Motor neuron (in vitro differentiated cells): ENCODE measurements at regions not wholly inside any gene's neighbourhood (a gene's known extent, or its start where the extent isn't known, plus 50 kb on each side); places are given as distances from the start of the nearest gene placed in this dataset.
"Not testable (repeated sequence)": the region's sequence is repeated elsewhere in the genome, so short reads cannot be mapped to it uniquely, and the experiment has no call there.

ENCODE experiments used
- ATAC-seq, 8 experiments: fragments of 200-7000 bp; cut with Tn5 transposase; replicated peaks in 6 of 8; 2 replicates each; pipeline ENCODE4 v1.8.0; 2021; ENCODE audit warnings: mild to moderate bottlenecking in 8 of 8, moderate library complexity in 8 of 8
- H3K27ac ChIP-seq, 2 donors: fragments of 250-450 bp; sonication (Bioruptor Pico); 2 replicates each; pipeline ENCODE4 v1.9.0; 2021; ENCODE audit warnings: antibody characterized with exemption in 2 of 2, mild to moderate bottlenecking in 2 of 2, moderate library complexity in 1 of 2
- H3K4me1 ChIP-seq, 2 donors: fragments of 250-450 bp; sonication (Bioruptor Pico); replicated peaks in 1 of 2; 2 replicates each; pipeline ENCODE4 v1.6.1; 2021; ENCODE audit warnings: antibody characterized with exemption in 2 of 2, mild to moderate bottlenecking in 2 of 2, moderate library complexity in 1 of 2
- H3K4me3 ChIP-seq, 5 donors: fragments of 250-450 bp; sonication (Bioruptor Pico); 2 replicates each; pipeline ENCODE4 v1.9.0; 2021; ENCODE audit warnings: antibody characterized with exemption in 5 of 5, mild to moderate bottlenecking in 5 of 5, moderate library complexity in 4 of 5
- WGBS, 10 experiments: fragments of 450-650 bp; shearing (Covaris generic); methylation state at CpG; one replicate each; pipeline ENCODE4 v1.0.0; 2022; 5-methylcytosine and 5-hydroxymethylcytosine counted together
- in situ Hi-C, 9 experiments: fragments of 400-800 bp; cut with MboI; loops; one replicate each; pipeline ENCODE4 v1.15.0; 2021; ENCODE audit warnings: low sequenced_read_pairs in 9 of 9, low pct_unique_long_range_greater_than_20kb in 2 of 9; ENCODE audit not compliant: unreplicated experiment in 9 of 9

DNA sequence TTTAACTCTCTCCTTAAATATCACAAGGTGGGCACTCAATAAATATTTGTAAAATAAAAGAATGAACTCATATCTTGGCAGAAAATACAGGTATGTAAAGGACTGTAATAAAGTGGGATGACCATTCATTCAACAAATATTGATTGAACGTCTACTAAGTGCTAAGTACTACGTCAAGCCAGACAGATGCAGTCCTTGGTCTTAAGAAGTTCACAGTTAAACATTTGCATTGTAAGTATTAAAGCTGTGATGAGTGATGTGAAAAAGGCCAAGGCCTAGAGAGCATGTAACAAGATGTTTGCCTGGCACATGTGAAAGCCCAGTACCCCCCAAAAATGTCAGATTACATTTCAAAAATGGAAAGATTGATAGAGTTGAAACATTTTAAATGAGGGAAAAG is 130.1 kb upstream of the TMEM170B start:
- ATAC-seq = no peak
- WGBS, 10 experiments = 61 to 100% (median 83%) methylated on average over 1 to 2 of the region's 2 CpGs; no CpG with 5 or more reads in 2 of the 10 experiments
- Histone ChIP-seq H3K27ac (no peak overlapping the region), H3K4me3 (no peak overlapping the region), H3K4me1 (no peaks in the 10 kb centered on the region)
- in situ Hi-C loops = no loop called here

DNA sequence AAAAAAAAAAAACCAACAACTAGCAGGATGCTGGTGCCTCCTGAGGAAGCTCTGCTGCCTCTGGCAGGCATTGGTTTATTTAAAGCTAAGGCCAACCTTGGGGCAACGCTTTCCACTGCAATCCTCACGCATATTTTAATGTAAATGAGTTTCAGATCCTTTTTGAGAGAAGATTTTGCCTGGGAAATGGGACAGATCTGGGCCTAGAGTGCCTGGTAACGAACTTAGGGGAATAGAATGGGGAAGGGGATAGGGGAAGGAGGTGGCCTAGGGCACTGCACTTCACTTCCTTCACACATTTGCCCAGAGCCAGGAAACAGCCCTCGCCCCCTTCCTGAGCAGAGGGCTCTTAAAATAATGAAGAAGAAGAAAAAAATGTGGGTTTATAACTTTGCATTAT is 132.7 kb upstream of the TMEM170B start:
- Histone ChIP-seq H3K4me1 (no peaks in the 10 kb centered on the region), H3K27ac (no peak overlapping the region), H3K4me3 (no peak overlapping the region)
- in situ Hi-C loops = no loop called here
- ATAC-seq = peak in 1 of 8 experiments; percentile 76
- 20 to 60% (median 49%) methylated on average over 1 to 4 of the region's 4 CpGs; no CpG with 5 or more reads in 1 of the 10 experiments for WGBS, 10 experiments

DNA sequence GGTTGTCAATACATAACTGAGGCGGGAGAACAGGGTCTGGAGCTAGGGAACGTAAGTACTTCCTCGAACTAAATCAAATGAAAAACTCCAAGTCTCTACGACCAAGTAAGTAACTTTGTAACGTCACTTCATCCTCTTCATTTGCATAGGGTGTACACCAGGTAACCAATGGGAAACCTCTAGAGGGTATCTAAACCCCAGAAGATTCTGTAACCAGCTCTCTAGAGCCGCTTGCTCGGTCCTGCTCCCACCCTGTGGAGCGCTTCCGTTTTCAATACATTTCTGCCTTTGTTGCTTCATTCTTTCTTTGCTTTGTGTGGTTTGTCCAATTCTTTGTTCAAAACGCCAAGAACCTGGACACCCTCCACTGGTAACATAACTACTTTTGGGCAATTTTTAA is 133.5 kb upstream of the TMEM170B start:
- in situ Hi-C loops = no loop called here
- Histone ChIP-seq H3K4me1 (no peaks in the 10 kb centered on the region), H3K27ac (no peak overlapping the region), H3K4me3 (no peak overlapping the region)
- ATAC-seq = no peak
- 80 to 100% (median 93%) methylated on average over 1 to 10 of the region's 10 CpGs for WGBS, 10 experiments

DNA sequence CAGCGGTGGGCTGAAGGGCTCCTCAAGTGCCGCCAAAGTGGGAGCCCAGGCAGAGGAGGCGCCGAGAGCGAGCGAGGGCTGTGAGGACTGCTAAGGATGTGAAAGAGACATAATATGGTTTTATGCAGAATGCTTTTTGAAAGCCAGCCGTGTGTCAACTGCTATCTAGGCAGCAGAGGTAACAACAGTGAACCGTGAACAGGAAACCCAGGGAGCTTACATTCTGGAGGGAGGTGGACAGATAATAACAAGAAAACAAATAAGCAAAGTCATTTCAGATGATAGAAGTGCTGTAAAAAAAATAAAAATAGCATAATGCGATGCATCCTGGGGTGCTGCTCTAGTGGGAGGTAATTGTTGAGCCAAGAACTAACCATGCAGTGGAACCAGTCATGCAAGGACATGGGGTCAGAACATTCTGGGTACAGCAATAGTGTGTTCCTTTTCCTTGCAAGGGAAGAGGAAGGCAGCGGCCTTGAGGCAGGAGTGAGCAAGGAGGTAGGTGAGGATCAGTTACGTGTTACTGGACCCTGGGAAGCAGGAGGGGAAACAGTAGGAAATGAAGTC is 134.4 kb upstream of the TMEM170B start:
- in situ Hi-C loops = no loop called here
- Histone ChIP-seq H3K27ac (no peak overlapping the region), H3K4me1 (no peaks in the 10 kb centered on the region), H3K4me3 (no peak overlapping the region)
- WGBS, 10 experiments = 72 to 100% (median 96%) methylated on average over 3 to 7 of the region's 11 CpGs; no CpG with 5 or more reads in 1 of the 10 experiments
- no peak for ATAC-seq

DNA sequence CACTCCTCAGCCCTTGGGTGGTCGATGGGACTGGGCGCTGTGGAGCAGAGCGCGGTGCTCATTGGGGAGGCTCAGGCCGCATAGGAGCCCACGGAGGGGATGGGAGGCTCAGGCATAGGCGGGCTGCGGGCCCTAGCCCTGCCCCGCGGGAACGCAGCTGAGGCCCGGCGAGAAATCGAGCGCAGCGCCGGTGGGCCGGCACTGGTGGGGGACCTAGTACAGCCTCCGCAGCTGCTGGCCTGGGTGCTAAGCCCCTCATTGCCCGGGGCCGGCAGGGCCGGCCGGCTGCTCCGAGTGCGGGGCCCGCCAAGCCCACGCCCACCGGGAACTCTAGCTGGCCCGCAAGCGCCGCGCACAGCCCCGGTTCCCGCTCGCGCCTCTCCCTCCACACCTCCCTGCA is 135.0 kb upstream of the TMEM170B start:
- ATAC-seq, H3K27ac ChIP-seq, H3K4me3 ChIP-seq, in situ Hi-C loops, H3K4me1 ChIP-seq: not testable (repeated sequence)
- WGBS, 10 experiments = 80% methylated on average over 1 of the region's 36 CpGs; no CpG with 5 or more reads in 9 of the 10 experiments

DNA sequence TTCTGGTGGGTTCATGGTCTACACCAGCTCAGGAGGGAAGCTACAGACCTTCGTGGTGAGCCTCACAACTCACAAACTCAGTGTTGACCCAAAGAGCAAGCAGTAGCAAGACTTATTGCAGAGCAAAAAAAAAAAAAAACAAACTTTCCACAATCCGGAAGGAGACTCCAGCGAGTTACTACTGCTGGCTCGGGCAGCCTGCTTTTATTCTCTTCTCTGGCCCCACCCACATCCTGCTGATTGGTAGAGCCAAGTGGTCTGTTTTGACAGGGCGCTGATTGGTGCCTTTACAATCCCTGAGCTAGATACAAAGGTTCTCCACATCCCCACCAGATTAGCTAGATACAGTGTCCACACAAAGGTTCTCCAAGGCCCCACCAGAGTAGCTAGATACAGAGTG is 135.6 kb upstream of the TMEM170B start:
- not testable (repeated sequence) for H3K4me1 ChIP-seq
- WGBS, 10 experiments = 67 to 100% (median 92%) methylated on average over 1 to 4 of the region's 5 CpGs; no CpG with 5 or more reads in 5 of the 10 experiments

DNA sequence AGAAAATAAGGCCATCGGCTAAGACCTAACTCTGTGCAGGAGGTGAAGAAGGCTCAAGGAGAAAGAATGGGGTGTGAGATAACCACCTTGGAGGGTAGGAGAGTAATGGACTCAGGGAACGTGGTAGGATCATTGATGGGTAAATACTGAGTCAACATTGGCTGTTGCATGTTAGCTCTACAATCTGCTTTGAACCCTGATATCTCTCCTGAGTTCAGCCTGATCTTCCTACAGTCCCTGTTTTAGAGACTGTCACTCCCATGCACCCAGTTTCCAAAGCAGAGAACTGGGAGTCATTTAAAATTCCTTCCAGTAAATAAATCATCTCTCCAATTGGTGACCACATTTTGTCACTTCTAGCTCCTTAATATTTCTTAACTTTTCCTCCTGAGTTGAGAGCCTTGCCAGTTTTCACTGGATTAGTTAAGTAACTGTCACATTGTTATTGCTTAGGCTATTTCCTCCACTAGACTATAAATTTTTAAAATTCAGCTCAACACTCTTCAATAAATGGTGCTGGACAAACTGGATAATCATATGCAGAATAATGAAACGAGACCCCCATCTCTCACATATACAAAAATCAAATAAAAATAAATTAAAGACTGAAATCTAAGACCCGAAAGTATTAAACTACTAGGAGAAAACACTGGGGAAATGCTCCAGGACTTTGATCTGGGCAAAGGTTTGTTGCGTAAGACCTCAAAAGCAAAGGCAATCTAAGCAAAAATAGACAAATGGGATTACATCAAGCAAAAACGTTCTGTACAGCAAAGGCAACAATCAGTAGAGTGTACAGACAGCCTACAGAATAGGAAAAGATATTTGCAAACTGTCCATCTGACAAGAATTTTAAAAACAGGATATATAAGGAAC is 138.9 kb upstream of the TMEM170B start:
- H3K27ac ChIP-seq = no peak overlapping the region
- in situ Hi-C loops = no loop called here
- no peak for ATAC-seq
- peaks cover 0 to 5% of the 10 kb centered on the region in 2 donors for H3K4me1 ChIP-seq
- WGBS, 10 experiments = 21 to 87% (median 70%) methylated on average over 2 to 6 of the region's 6 CpGs
- H3K4me3 ChIP-seq = no peak overlapping the region

More for the DNA sequence above, 135.6 kb upstream of the TMEM170B start:
- ATAC-seq, H3K4me3 ChIP-seq, H3K27ac ChIP-seq, in situ Hi-C loops: not testable (repeated sequence)

DNA sequence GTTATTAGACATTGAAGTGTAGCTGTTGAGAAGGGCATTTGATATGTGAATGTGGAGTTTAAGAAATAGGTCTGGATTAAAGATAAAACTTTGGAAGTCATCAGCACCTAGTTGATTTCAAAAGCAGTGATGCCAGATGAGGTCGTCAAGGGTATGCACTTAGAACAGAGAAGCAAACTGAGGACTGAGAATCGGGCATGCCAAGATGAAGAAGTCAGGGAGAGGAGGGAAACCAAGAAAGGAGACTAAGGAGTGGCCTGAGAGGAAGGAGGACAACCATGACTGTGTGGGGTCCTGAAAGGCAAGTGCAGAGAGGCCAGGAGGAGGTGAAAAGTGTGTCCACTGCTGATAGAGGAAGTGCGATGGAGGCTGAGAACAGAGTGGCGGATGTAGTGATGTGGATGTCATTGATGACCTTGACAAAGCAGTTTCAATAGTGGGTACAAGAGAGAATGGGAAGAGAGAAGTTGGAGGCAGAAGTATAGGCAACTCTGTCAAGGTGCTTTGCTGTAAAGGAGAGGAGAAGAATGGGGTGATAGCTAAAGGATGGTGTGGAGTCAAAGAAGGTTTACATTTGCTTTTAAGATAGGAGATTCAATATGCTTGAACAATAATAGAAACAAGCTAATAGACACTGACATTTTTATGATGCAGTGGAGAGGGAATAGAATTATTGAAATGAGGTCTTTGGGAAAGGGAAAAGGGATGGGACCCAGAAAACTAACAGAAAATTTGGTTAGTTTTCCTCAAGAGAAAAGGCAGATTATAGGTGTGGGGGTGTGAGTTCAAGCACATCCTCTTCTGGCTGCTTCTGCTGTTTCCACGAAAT is 139.7 kb upstream of the TMEM170B start:
- no peak for ATAC-seq

DNA sequence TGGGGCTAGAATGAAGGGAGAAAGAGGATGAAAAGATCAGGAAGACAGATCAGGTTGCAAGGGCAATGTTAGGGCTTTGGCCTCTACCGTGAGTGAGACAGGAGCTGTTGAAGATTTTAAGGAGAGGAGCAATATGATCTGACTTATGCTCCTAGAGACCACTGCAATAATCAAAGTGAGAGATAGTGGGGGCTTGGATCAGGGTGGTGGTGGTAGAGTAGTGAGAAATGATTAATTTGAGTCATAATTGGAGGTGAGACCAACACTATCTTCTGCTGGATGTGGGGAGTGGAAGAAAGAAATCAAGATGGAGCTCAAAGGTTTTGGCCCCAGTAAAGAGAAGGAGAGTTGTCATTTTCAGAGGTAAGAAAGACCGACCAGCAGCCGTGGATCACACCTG is 140.7 kb upstream of the TMEM170B start:
- 7 to 100% (median 93%) methylated on average over 1 to 3 of the region's 3 CpGs; no CpG with 5 or more reads in 2 of the 10 experiments for WGBS, 10 experiments
- no peak for ATAC-seq
- H3K4me3 ChIP-seq = no peak overlapping the region
- H3K27ac ChIP-seq = no peak overlapping the region
- H3K4me1 ChIP-seq = peaks cover 0 to 10% of the 10 kb centered on the region in 2 donors
- in situ Hi-C loops = no loop called here

More for the DNA sequence above, 139.7 kb upstream of the TMEM170B start:
- Histone ChIP-seq H3K27ac (no peak overlapping the region), H3K4me3 (no peak overlapping the region), H3K4me1 (peaks cover 0 to 9% of the 10 kb centered on the region in 2 donors)
- in situ Hi-C loops = no loop called here
- WGBS, 10 experiments = 44 to 93% (median 83%) methylated on average over 1 to 5 of the region's 5 CpGs

DNA sequence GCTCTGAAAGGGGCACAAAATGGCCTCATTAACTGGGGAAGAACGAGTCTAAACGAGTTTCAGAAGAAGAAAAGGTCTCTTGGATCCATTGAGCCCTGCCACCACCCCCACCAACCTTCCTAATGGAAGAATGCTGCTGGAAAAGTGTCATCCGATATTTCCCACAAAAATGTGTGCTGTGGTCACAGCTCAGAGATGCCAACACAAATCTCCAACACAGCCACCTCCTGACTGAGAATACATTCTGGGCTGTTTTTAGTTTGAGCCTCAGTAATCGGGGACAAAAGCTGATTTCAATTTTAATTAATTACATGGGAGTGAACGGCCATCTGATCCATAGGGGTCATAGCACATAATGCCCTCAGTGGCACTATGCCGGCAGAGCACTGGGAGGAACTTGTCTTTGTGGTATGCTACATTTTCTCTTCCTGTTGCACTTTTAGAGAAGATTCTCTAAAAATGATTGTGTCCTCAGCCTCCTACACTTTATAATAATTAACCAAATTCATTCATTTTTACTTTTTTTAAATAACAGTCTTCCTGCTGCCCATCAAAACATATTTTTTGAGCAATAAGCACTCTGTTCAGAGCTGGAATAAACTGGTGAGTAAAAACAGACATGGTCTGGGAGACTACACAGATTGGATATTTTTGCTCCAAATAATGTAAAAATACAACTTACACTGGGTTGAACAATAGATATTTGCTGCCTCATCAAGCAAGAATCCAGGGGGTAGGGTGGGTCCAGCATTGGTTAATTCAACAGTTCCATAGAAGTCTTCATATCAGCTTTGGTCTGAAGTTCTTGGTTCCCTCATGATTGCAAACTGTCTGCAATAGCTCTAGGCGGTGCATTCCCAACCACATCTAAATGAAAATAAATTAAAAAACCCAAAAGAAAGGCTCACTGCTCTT is 143.6 kb upstream of the TMEM170B start:
- Histone ChIP-seq H3K4me3 (no peak overlapping the region), H3K27ac (no peak overlapping the region), H3K4me1 (peaks cover 0 to 10% of the 10 kb centered on the region in 2 donors)
- ATAC-seq = peak in 1 of 8 experiments; percentile 60
- 7 to 80% (median 58%) methylated on average over 2 to 6 of the region's 7 CpGs; no CpG with 5 or more reads in 1 of the 10 experiments for WGBS, 10 experiments
- in situ Hi-C loops = no loop called here

DNA sequence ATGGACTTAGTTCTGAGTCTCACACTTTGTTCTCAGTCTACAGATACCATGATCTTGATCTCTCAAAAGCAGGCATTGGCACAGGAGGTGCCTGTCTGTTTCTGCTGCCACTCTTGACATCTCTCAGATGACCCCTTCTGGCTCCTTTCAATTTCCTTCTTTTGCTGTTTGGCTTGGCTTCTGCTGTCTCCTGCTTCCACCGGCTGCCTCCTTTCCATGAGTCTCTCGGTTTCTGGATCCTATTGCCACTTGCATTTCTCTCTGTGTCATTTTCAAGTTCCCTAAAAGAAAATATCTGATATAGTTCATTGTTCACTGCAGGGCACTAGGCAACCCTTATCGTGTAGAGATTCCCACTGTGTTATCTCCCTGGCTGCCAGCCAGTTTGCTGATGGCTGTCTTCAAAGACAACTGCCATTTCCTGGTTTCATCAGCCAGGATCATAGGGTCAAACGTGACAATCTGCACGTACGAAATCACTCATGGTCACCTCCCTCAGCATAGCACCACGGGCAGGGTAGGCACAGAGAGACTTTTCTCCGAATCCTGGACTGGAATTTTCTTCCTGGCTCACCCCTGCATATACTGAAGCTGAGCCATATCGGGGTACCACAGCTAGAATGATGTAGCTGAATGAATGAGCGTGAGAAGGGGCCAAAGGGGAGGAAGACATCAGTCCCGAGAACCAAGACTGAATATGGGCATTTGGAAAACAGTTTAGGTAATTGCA is 144.6 kb upstream of the TMEM170B start:
- Histone ChIP-seq H3K4me3 (no peak overlapping the region), H3K27ac (no peak overlapping the region), H3K4me1 (peaks cover 0 to 10% of the 10 kb centered on the region in 2 donors)
- peak in 1 of 8 experiments; percentile 32 for ATAC-seq
- WGBS, 10 experiments = 50 to 100% (median 82%) methylated on average over 1 to 9 of the region's 11 CpGs; no CpG with 5 or more reads in 2 of the 10 experiments
- in situ Hi-C loops = no loop called here
